ENCODE measurements at regions not wholly inside any gene's neighbourhood (a gene's known extent, or its start where the extent isn't known, plus 50 kb on each side); places are given as distances from the start of the nearest gene placed in this dataset.

- Histone ChIP-seq H3K27me3 (ENCODE audit: control insufficient read depth in 2 of 2, insufficient read depth in 2 of 2, low read length in 2 of 2) (no peaks in the 10 kb centered on the region), H3K4me1 (ENCODE audit: control insufficient read depth, extremely low read depth, insufficient read depth, low read length) (no peaks in the 10 kb centered on the region), H2AFZ (ENCODE audit: low read depth, low read length) (no peak overlapping the region), H3K9me3 (replicated peaks; ENCODE audit: control insufficient read depth, insufficient read depth, low read length) (no peaks in the 10 kb centered on the region), H3K27ac (ENCODE audit: insufficient read depth, low read depth, low read length) (no peak overlapping the region), H3K9me1 (replicated peaks; ENCODE audit: control insufficient read depth, extremely low read depth, insufficient read depth, low read length) (no peaks in the 10 kb centered on the region), H3K4me3 (replicated peaks in 1 of 3; ENCODE audit: insufficient read depth in 1 of 3, low read depth in 1 of 3, low read length in 3 of 3) (no peak overlapping the region), H4K20me1 (replicated peaks; ENCODE audit: control insufficient read depth, extremely low read depth, insufficient read depth, low read length) (no peaks in the 10 kb centered on the region), H3K79me2 (ENCODE audit: control insufficient read depth, insufficient read depth, low read length) (no peaks in the 10 kb centered on the region), H3K9ac (replicated peaks; ENCODE audit: extremely low read depth, insufficient read depth, low read length) (no peak overlapping the region), H3K36me3 (ENCODE audit: control insufficient read depth in 2 of 2, extremely low read depth in 1 of 2, insufficient read depth in 2 of 2, low read length in 2 of 2) (no peaks in the 10 kb centered on the region), H3K4me2 (ENCODE audit: insufficient read depth, low read length) (no peak overlapping the region)
- POLR2A ChIA-PET: no interaction called here
- FAIRE-seq (no peak), DNase-seq (ENCODE audit: low read depth, low spot score) (no peak)
- intact Hi-C loops (cut with micrococcal nuclease) (no loop called here), dilution Hi-C loops (cut with MboI; ENCODE audit: extremely low pct_ligation_motif_present, low sequenced_read_pairs) (no loop called here)
- CTCF ChIA-PET: interaction anchor here (0.7 kb wide), 1 partner anchor 15 kb away, joined by 4 read pairs; no protein-coding TSS in a partner anchor
- TF ChIP-seq FOS (IDR thresholded peaks at IDR 0.05; ENCODE audit: borderline replicate concordance, insufficient read depth, low read length): no peak
- TF ChIP-seq MYC (IDR thresholded peaks at IDR 0.05; ENCODE audit: low read depth, low read length): no peak
- no peak for TF ChIP-seq JUN (IDR thresholded peaks at IDR 0.05; ENCODE audit: borderline replicate concordance, insufficient read depth, insufficient read length, low read depth)
- TF ChIP-seq CTCF (IDR thresholded peaks at IDR 0.05; ENCODE audit: extremely low read depth in 1 of 2, insufficient read depth in 1 of 2, low read depth in 1 of 2, low read length in 2 of 2): no peak
- TF ChIP-seq GATA2 (IDR thresholded peaks at IDR 0.05; ENCODE audit: insufficient read depth, insufficient read length, low read depth, low read length): no peak
- BruUV-seq (replicated peaks): no TSS peak
Measured at GRCh38 chr1:236342403-236343245, 51.5 kb upstream of the EDARADD start.

Measured in endothelial cell of umbilical vein (primary cell).